ENCODE measurements at regions not wholly inside any gene's neighbourhood (a gene's known extent, or its start where the extent isn't known, plus 50 kb on each side); places are given as distances from the start of the nearest gene placed in this dataset.

DNA sequence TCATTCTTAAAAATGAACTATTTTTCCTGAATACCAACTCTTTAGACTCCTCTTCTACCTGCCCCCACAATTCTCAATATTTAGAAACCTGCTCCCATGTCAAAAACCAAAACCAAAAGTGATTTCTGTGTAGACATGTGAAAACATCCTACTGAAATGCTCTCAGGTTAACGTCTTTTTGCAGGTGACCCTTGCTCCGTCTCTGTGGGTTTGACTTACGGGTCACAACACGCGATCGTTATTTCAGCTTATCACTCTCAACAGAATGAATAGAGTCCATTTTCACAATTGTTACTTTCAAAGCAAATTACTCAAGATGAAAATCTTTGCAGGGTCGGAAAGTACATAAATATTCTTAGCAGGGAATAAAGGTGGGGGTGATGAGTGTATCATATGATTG is 456.3 kb upstream of the SGCD start:
- DNase-seq, result no peak

DNA sequence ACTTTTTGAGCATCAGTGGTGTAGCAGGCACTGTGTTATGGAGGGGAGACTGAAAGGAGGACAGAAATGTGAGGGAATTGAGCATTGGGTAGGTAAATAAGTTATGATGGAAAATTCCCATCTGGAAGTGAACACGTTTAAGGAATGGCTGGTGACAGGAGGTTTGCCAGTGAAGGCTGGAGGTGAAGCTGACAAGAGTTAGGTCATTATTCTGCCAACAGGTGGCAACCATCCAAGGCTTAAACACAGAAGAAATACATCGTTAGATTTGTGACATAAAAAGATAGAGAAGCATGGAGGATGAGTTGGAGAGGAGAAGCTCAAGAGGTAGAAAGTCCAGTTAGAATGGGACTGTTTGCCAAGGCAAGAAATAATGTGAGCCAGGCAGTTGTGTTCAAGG is 455.3 kb upstream of the SGCD start:
- DNase-seq, result no peak

DNA sequence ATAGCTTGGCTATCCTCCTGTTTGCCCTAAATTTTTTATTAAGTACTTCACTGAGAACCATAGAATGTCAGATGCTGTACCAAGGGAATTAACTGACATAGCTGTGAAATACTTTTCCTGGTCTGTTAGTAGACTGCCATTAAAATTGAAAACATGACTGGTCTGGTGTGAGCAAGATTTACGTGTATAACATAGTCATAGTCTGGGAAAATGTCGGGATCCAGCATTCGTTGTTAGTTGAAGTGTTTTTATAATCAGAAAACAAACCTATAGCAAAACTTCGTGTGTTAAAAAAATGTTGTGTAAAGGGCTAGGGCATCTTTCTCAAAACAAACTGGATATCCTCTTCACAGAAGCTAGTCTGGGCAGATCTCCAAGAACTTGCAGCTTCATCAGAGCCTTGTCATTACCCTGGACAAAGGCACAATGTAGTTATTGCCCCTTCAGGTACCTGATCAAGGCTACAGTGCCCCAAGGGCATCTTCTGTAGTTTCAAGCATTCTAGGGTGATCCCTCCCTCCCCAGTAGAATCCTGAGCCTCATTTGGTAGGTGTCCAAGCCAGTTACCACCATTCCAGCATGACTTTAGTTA is 454.2 kb upstream of the SGCD start:
- DNase-seq, result no peak

DNA sequence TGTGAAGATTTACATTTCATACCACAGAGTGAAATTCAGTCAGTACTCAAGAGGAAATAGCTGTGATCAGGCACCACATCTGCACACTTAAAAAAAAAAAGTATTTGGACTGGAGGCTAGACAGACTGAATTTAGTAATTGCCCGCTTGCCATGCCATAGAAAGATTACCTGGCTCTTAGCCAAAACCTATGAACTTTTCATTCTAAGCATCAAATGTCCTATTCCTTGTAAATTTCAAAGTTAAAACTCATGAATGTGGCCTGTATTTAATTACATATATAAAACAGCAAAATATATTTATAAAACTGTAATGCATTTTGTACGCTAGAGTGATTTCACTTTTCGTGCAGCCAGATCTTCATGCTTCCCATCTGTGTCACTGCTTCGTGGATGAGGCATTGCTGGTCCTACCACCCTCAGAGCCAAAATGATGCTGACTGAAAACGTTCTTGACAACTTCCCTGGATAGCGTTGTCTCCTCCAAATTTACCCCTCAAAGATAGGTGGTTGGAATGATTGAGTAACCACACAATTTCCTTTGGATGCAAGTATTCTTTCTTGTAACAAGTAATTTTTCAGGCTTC is 447.9 kb upstream of the SGCD start:
- no peak for DNase-seq

DNA sequence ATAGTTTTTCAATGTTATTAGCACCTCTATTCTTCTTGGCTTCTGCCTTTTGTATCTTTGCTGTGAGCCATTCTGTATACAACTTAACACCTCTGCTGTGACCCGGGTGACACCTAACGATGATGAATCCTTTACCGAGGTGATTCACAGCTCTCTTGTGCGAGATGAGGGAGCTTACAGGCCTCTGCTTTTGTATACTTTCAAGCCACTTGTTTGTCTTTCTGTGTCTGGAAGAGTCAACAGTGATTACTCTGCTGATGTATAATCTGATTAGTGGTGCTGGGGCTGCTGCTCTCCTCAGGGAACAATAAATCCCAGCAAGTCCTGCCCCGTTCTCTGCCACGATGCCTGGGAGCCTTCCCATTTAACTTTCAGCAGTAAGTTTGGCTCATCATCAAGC is 442.9 kb upstream of the SGCD start:
- DNase-seq, result no peak

DNA sequence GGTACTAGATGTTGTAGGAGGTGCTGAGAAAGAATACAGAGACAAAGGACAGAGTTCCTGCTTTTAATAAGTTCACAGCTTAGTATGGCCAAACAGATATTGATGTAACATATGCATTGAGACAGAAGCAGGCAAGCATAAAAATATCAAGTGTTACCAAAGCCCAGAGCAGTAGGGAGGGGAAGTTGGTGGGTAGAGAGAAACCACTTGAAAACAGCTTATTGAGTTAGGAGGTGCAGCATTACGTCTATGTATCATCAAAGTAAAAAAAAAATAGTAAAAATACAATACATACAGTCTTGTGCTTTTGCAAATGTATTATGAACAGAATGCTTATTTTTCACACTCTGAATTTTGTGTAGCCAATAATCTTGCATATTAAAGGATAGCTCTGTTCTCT is 441.8 kb upstream of the SGCD start:
- DNase-seq, result no peak

DNA sequence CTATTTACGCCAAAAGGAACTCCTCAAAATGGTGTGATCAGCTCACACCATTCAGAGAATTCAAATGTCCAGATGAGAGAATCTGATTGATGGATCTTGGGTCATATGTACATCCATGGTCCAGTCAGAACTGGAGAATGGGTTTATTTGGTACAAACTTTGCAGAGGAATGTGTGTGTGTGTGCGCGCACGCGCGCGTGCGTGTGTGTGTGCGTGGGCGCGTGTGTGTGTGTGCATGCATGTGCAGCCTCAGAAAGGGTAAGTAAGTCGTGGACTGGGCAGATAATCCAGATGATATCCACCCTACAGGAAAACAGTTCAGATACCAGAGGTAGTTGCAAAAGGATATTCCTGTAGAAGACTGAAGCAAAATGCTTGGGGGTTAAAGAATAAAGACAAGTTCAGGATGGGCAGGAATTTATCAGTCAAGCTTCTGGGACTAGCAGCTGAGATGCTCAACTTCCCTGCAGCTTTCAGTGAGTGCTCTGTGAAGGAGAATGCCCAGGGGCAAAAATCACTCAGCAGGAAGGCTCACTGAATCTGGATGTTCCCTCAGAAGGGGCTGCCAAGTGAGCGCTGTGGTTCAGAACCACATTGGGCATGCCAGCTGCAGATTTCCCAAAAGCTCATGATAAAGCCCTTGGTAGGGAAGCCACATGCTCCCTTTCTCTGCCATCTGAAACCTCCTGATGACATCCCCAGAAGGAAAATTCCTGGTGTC is 440.5 kb upstream of the SGCD start:
- no peak for DNase-seq

DNA sequence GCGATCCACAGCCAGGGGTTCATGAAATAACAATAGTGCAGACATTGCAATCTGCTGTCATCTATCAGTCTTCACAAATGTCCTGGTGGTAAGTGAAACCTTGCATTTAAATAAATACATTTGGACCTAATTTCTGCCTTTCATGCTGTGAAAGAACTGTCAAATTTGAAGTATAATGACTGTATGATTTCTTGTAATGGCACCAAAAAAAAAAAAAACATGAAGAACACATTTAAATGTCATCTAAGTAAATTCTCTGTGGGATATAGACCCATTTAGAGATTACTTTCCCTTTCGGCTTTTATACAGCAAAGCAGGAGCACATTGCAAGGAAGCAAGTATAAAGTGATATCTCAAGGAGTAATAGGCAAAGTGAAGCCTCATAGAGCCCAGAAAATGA is 431.5 kb upstream of the SGCD start:
- no peak for DNase-seq

DNA sequence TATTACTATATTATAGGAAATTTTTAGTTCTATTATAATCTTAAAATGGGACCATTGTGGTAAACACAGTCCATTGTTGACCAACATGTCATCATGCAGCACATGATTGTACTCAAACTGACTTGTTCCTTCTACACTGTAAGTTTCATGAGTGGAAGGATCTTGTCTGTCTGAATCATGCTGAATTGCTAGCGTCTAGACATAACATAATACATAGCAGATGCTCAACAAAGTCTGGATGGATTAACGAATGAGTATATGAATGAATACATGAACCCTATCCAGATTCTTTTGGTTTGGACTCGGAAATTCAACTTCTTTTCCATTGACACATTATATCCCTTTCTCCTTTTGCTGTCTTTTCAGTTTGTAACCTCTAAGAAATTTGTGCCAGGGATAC is 429.2 kb upstream of the SGCD start:
- DNase-seq, result no peak

DNA sequence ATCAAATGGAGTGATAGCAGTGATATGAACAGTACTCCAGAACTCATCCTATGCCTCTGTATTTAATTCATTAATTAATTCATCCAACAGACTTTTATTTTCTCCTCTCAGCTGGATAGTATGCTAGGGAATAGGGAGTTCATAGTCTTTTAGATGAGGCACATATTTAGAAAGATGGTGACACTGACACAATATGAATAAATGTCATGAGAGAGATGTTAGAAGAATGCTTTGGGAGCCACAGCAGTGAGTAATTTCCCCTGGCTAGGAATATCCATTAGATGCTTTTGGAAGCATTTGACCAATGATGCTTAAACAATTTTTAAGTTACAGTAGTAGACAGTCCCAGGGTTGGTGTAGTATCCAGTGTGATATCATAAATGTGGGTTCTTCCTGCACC is 428.7 kb upstream of the SGCD start:
- no peak for DNase-seq

DNA sequence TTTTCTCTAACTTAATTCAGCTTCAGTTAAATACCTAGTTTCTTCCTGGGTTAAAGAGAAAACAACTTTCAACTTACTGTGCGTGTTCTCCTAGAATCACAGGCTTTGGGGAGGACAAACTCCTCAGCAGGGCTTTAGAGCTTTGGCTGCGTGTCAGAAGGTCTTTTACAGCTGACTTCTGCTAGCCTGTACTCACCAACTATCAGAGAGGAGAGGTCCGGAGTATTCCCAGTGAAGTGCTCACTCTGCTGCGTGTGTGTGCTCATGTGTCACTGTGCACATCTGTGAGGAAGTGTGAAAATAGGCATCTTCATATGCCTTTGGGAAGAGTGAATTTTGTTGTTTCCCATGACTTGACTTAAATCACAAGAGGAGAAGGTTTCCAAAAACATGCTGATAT is 423.2 kb upstream of the SGCD start:
- DNase-seq, result no peak

DNA sequence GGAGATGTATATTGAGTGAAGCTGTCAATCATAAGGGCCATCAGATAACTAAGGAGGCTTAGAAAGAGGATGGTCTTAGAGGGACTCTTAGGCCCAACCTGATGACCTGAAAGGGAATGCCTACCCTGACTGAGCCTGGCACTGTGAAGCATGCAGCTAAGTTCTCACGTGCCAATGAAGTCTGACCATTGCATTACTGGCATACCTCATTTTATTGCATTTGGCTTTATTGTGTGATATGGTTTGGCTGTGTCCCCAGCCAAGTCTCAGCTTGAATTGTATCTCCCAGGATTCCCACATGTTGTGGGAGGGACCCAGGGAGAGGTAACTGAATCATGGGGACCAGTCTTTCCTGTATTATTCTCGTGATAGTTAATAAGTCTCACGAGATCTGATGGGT is 421.6 kb upstream of the SGCD start:
- DNase-seq, result no peak

DNA sequence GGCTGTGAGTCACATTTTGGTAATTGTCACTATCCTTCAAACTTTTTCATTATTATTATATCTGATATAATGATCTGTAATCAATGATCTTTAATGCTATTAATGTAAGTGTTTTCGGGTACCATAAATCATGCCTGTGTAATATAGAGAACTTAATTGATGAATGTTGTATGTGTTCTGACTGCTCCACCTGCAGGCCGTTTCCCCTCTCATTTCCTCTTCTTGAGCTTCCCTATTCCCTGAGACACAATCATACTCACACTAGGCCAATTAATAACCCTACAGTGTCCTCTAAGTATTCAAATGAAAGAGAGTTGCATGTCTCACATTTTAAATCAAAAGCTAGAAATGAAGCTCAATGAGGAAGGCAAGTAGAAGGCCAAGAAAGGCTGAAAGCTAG is 420.9 kb upstream of the SGCD start:
- DNase-seq, result no peak

DNA sequence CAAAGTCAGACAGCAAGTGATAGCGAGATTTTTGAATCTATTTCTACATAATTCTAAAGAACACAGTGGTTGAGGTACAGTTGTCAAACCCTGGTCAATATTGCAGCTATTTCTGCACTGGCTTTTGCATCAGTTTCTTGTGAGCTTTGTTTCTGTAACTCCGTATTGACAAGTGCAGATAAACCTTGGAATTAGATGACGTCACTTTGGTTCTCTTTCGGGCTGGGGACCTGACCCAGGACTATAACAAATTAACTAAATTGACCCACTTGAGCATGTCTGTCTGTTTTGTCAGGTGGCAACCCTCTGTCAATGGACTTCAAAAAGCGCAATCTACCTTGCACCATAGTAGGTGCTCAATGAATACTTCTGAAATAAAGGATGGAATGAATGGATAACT is 418.4 kb upstream of the SGCD start:
- no peak for DNase-seq

DNA sequence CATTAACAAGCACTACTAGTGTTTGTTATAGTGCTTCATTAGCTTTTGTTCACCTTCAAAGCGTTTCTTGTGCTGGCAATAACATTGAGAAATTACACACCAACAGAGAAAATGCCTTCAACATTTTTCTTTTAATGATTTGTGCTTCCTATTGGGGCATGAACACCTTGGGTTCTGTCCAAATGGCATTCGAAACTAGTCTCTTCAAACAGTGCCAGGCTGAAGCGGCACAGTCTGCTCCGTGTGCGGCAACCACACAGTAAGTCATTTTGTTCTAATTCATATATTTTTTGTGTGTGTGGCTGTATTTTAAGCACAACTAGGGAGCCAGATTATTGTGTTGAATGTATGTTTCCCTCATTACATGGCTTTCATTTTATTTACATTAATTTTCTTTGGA is 414.7 kb upstream of the SGCD start:
- DNase-seq, result no peak

DNA sequence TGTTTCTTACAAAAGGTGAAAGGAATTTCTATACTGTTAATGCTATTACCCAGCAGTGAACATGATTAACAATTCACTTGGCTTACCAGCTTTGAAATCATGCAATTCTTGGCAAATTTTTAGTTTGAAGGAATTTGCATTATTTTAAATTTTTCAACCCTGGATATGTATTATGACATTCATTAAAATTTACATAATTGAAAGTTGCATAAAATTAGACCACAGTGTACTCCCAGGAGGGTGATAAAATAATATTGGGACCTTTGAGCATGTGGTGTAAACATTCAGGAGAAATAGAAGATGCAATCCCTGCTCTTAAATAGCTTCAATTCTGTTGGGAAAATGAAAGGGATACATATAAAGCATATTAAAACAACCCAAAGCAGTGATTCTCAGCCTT is 412.2 kb upstream of the SGCD start:
- no peak for DNase-seq

DNA sequence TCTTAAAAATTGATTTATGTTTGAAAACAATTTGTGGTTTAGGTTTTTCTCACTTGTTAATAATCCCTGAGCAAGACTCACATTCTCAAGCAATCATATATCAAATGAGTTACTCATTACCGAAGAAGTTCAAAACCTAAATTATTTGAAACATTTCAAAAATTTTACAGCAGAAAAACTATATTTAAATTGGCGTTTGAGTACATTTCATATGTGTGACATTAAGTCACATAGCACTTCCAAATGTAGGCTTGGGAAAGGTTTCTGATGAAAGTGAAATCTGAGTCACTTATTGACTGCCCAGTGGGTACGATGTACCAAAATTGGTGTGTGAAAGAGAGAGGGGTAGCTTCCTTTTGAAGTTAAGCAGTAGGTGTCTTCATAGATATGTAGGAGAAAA is 411.4 kb upstream of the SGCD start:
- no peak for DNase-seq

DNA sequence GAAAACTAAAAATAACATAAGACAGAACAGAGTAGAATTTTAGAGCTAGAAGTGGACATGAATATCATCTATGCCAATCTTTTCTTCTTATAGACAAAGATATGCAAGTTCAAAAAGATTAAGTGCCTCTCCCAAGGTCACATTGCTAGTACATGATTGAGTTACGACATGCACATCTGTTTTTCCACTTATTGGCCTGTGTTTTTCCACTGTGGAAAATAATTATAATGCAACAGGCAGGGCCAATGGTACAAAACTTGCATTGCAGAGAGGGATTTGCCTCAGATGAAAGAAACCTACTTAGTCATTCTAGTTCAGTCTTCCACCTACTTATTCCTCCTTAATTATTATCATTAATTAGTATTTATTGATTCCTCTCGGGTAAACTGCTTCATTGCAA is 407.8 kb upstream of the SGCD start:
- DNase-seq, result no peak

DNA sequence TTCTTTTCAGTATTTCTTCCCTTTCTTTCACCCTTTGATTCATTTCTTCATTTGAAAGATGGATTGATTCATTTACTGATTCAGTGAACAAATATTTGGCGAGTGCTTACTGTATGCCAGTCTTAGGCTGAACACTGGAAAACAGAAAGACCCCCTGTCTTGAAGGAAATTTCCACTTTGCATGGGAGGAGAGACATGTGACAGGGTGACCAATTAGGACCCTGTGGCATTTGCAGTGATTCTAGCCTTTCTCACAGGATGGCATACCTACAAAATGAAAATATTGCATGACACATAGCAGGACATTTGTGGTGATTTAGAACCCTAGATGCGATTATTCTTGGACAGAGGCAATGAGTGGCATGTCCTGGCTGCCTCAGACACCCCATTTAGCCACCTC is 407.2 kb upstream of the SGCD start:
- no peak for DNase-seq

DNA sequence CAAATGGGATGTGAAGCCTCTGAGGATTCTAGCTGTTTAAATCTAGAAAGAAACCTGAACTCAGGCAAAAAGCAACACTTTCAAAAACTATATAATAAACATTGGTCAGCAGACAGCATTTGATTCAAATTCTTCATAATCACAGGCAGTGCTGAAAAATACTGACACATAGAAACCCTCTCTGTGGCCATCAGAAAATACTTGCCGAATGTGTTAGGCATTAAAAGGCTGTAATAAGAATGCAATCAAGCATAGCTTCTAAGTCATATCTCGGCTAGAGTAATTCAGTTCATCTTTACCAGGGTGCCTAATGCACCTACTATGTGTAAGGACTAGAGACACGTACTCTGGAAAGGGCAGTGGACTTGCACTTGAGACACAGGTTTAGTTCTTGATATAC is 405.3 kb upstream of the SGCD start:
- no peak for DNase-seq

DNA sequence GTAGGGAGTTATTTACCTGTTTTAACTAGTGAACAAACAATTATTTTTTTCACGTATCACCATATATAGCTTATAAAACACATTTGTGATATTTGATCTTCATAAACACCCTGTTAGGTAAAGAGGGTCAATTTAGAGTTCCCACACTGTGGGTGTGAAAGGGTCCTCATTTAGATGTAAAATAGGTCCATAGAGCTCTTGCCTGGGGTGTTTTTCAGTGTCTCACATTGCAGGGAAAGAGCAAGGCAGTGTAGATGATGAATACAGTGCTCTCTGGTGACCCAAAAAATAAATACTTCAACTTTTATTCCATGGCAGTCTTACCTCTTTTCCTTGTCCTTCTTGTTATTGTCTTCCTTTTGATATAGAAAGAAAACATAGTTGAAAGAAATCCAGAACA is 403.2 kb upstream of the SGCD start:
- DNase-seq, result no peak

DNA sequence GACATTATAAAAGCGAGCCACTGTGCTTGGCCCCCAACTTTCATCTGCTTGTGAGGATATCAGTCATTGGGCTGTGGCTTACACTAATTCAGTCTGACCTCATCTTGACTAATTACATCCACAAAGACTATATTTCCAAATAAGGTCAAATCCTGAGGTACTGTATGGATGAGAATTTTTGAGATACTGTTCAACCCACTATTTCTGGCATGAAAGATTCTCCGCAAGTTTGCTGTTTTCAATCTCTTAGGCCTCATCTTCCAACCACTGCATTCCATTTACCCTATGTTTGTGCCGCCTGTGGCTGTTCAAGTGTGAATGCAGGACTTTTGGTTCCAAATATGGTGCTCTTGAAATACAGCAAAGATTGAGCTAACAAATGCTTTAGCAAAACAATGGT is 400.9 kb upstream of the SGCD start:
- DNase-seq, result no peak

DNA sequence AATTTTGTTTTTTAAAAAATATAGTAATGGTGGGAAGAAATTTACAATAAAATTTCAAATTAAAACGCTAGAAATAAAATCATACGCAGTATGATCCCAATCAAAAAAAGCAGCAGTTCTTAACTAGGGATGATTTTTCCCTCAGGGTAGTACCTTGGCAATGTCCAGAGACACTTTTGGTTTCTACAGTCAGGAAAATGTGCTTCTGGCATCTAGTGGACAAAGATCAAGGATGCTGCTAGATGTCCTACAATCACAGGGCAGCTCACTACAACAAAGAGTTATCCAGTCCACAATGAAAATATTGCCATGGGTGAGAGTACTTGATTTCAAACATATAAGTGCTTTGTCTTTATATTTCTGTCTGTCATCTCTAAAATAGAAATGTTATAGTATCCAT is 400.2 kb upstream of the SGCD start:
- no peak for DNase-seq

DNA sequence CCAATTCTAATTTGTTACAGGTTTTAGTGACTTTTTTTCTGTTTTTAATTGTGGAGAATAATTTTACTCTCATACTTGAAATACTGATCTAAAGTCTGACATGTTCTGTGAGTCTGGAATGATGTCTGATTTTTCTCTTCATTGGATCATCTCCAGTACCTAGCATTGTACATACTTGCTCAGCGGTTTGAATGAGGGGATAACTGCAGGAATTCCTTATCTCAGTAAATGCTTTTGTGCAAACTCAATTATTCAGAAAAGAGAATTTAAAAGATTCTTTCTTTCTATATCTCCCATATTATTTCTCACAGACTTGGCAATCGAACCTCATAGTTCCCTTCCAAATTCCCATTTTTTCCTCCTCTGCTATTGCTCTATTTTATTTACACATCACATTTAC is 397.9 kb upstream of the SGCD start:
- no peak for DNase-seq

DNA sequence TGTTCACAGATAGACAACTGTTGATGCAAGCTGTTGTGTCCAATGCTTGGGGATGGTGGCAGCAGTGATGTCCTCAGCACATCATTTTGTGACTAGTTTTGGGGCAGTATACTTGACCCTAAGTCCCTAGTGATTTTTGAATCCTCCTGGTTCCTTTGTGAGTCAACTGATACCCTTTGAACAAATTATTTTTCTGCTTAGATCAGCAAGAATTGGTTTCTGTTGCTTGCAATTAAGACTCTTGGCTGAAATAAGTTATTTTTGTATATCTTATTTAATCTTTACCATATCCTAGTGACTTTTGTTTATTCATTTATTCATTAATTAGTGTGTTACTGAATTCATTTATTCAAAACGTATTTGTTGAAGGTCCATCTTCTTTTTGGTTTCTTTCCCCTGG is 392.0 kb upstream of the SGCD start:
- DNase-seq, result no peak
